Osteocyte (in vitro differentiated cells): ENCODE measurements at regions not wholly inside any gene's neighbourhood (a gene's known extent, or its start where the extent isn't known, plus 50 kb on each side); places are given as distances from the start of the nearest gene placed in this dataset.

Experiments
- DNase-seq: peaks from one replicate; pipeline ENCODE4 v3.0.0; 2021; ENCODE audit warnings: mixed read lengths; ENCODE audit not compliant: unreplicated experiment; ENCODE audit errors: extremely low spot score
- H3K27ac Mint-ChIP-seq: one replicate; pipeline ENCODE4 v1.8.0; 2021; ENCODE audit warnings: mild to moderate bottlenecking, mixed read lengths; ENCODE audit not compliant: unreplicated experiment
- H3K27me3 Mint-ChIP-seq: one replicate; pipeline ENCODE4 v1.8.0; 2021; ENCODE audit warnings: mixed read lengths; ENCODE audit not compliant: unreplicated experiment
- H3K36me3 Mint-ChIP-seq: one replicate; pipeline ENCODE4 v1.8.0; 2021; ENCODE audit warnings: mixed read lengths; ENCODE audit not compliant: unreplicated experiment
- H3K4me1 Mint-ChIP-seq: one replicate; pipeline ENCODE4 v1.8.0; 2021; ENCODE audit warnings: mixed read lengths; ENCODE audit not compliant: unreplicated experiment
- H3K4me3 Mint-ChIP-seq: one replicate; pipeline ENCODE4 v1.8.0; 2021; ENCODE audit warnings: mild to moderate bottlenecking, moderate library complexity, mixed read lengths; ENCODE audit not compliant: unreplicated experiment
- H3K9me3 Mint-ChIP-seq: one replicate; pipeline ENCODE4 v1.8.0; 2021; ENCODE audit warnings: mixed read lengths; ENCODE audit not compliant: unreplicated experiment
- CTCF ChIP-seq: fragments of 200-600 bp; sonication (generic); IDR thresholded peaks from 2 replicates; pipeline ENCODE4 v1.5.0; 2021; ENCODE audit warnings: antibody characterized with exemption, mild to moderate bottlenecking, moderate library complexity

GRCh38 chr2:189369566-189369965, 71.7 kb upstream of the WDR75 start:
- no peak for DNase-seq
- Mint-ChIP-seq H3K4me1 (peaks cover 31% of the 10 kb centered on the region), H3K27ac (no peak overlapping the region), H3K36me3 (peaks cover 7% of the 10 kb centered on the region), H3K4me3 (no peak overlapping the region), H3K9me3 (peaks cover 9% of the 10 kb centered on the region), H3K27me3 (no peaks in the 10 kb centered on the region)
- TF ChIP-seq CTCF = no peak

GRCh38 chr2:189370719-189371118, 70.6 kb upstream of the WDR75 start:
- TF ChIP-seq CTCF = no peak
- Mint-ChIP-seq H3K27ac (no peak overlapping the region), H3K27me3 (no peaks in the 10 kb centered on the region), H3K9me3 (peaks cover 9% of the 10 kb centered on the region), H3K36me3 (peaks cover 7% of the 10 kb centered on the region), H3K4me3 (no peak overlapping the region), H3K4me1 (peaks cover 38% of the 10 kb centered on the region)
- no peak for DNase-seq

- Mint-ChIP-seq H3K36me3 (no peaks in the 10 kb centered on the region), H3K4me1 (peaks cover 47% of the 10 kb centered on the region), H3K27me3 (no peaks in the 10 kb centered on the region), H3K9me3 (no peaks in the 10 kb centered on the region), H3K27ac (peak overlapping the region; percentile 90), H3K4me3 (no peak overlapping the region)
- no peak for TF ChIP-seq CTCF
- DNase-seq = no peak
Observed at GRCh38 chr2:189372688-189373257, 68.5 kb upstream of the WDR75 start.

- DNase-seq = no peak
- H3K27ac Mint-ChIP-seq = peak overlapping the region; percentile 90
- H3K9me3 Mint-ChIP-seq = no peaks in the 10 kb centered on the region
- no peak overlapping the region for H3K4me3 Mint-ChIP-seq
- H3K4me1 Mint-ChIP-seq = peaks cover 59% of the 10 kb centered on the region
- TF ChIP-seq CTCF = no peak
- no peaks in the 10 kb centered on the region for H3K36me3 Mint-ChIP-seq
- H3K27me3 Mint-ChIP-seq = no peaks in the 10 kb centered on the region
Observed at GRCh38 chr2:189374481-189374880, 66.8 kb upstream of the WDR75 start.

- Mint-ChIP-seq H3K4me1 (peaks cover 71% of the 10 kb centered on the region), H3K27ac (peak overlapping the region; percentile 69), H3K27me3 (no peaks in the 10 kb centered on the region), H3K4me3 (no peak overlapping the region), H3K36me3 (no peaks in the 10 kb centered on the region), H3K9me3 (no peaks in the 10 kb centered on the region)
- TF ChIP-seq CTCF = no peak
- no peak for DNase-seq
Observed at GRCh38 chr2:189375842-189376241, 65.4 kb upstream of the WDR75 start.
